Esophagus muscularis mucosa (tissue), 4 donors: ENCODE measurements at regions not wholly inside any gene's neighbourhood (a gene's known extent, or its start where the extent isn't known, plus 50 kb on each side); places are given as distances from the start of the nearest gene placed in this dataset.

Experiments used
- CTCF ChIP-seq, 3 experiments: fragments of 200-600 bp in 2 of 3; fragments of 450-650 bp in 1 of 3; sonication (generic) in 2 of 3; IDR thresholded peaks; one replicate each; pipeline ENCODE4 v1.5.1; 2017 to 2019; ENCODE audit warnings: antibody characterized with exemption in 3 of 3, mild to moderate bottlenecking in 2 of 3, moderate library complexity in 1 of 3
- EP300 ChIP-seq: sonication (generic); formaldehyde crosslinking; IDR thresholded peaks from one replicate; pipeline ENCODE4 v1.6.1; 2017; ENCODE audit warnings: antibody characterized with exemption
- POLR2A ChIP-seq: fragments of 450-650 bp; IDR thresholded peaks from one replicate; pipeline ENCODE4 v1.6.1; 2017; ENCODE audit warnings: antibody characterized with exemption, moderate library complexity, mild to moderate bottlenecking, low read depth
- POLR2AphosphoS5 ChIP-seq, 2 donors: sonication (generic); formaldehyde crosslinking; IDR thresholded peaks; one replicate each; pipeline ENCODE4 v1.6.1; 2017; ENCODE audit warnings: antibody characterized with exemption in 2 of 2

- TF ChIP-seq CTCF (IDR thresholded peaks at IDR 0.05) = no peak
- no peak for TF ChIP-seq POLR2AphosphoS5 (IDR thresholded peaks at IDR 0.05)
- no peak for TF ChIP-seq POLR2A
- TF ChIP-seq EP300 = no peak
Measured at GRCh38 chr10:29826221-29826620, 191.4 kb upstream of the SVIL start.
